Right hindlimb (tissue), 1 donor: ENCODE measurements at regions not wholly inside any gene's neighbourhood (a gene's known extent, or its start where the extent isn't known, plus 50 kb on each side); places are given as distances from the start of the nearest gene placed in this dataset.

Experiments
- DNase-seq: peaks from one replicate; pipeline ENCODE4 v3.0.0-alpha.2; 2018

DNA sequence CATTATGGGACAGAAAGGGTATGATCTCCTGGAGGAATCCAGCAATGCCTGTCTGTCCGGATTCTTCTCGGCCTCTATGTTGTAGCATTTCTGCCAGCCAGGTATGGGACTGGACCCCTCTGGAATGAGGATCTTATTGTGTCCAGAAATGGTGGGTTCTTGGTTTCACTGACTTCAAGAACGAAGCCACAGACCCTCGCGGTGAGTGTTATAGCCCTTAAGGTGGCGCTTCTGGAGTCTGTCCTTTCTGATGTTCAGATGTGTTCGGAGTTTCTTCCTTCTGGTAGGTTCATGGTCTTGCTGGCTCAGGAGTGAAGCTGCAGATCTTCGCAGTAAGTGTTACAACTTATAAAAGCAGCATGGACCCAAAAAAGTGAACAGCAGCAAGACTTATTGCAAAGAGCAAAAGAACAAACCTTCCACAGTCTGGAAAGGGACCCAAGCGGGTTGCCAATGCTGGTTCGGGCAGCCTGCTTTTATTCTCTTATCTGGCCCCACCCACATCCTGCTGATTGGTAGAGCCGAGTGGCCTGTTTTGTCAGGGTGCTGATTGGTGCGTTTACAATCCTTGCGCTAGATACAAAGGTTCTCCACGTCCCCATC, 62.3 kb upstream of the IER3 start:
- DNase-seq: no peak

DNA sequence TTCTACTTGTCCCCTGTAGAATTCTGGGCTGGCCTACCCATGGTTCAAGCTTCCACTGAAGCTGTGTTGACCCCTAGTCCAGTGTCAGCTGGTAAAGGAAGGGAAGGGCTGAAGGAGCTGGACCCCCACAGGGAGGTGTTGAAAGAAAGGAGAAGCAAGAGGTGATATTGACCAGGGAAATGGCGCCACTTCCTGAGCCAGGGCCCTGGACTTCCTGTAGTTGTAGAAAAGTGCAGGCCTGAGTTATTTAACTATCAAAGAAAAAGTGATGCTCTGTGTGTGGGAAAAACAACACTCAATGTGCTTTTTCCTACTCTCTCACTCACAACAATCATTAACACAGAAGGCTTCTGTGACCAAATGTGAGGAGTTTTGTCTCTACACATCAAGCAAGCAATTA, 60.0 kb upstream of the IER3 start:
- DNase-seq: no peak

DNA sequence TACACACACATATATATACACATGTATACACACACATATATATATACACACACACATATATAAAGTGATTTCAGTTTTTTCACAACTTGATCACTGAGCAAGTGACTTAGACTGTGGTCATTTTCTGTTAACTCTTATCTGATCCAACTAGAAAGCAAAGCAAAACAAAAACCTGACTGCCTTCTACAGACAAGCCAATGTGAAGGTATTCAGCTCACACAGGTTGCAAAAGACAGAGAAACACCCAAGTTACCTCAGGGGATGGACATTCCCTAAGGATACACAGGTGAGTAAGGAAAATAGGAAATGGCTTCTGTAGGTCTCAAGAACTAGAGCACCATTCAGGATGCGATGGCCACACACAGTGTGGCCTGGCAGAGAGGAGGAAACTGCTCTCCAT, 58.4 kb upstream of the IER3 start:
- no peak for DNase-seq

DNA sequence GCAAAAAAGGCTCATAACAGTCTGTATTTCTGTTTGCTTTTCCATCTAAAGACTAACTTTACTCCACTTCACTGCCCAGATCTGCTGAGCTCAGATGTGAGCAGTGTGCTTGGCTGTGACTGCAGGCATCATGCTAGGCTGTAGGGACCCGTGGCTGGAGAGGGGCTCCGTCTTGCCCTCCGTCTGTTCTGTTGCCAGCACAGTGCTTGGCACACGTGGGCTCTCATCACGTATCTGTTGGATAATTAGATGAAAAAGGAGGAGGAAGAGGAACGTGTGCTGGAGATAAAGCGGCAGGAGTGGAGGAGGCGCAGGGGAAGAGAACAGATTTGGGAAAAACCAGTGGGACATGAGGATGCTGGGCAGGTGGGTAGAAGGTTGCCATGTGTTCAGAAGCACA, 57.6 kb upstream of the IER3 start:
- DNase-seq: no peak

DNA sequence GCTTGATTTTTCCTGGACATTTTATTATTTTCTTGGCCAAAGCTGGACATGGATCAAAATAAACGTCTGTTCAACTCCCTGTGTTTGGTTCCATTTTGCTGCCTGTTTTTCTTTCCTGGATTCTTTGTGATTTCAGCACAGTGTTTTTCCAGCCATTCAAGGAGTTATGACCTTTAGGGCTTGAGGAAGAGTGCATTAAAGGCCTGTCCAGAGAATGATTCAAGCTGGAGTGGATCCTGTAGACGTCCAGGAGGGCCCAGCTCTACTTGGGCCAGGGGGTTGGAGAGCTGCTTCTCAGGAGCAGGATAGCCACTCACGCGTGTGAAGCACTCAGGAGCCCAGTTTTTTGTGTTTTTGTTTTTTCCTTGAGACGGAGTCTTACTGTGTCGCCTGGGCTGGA, 56.5 kb upstream of the IER3 start:
- DNase-seq: no peak

DNA sequence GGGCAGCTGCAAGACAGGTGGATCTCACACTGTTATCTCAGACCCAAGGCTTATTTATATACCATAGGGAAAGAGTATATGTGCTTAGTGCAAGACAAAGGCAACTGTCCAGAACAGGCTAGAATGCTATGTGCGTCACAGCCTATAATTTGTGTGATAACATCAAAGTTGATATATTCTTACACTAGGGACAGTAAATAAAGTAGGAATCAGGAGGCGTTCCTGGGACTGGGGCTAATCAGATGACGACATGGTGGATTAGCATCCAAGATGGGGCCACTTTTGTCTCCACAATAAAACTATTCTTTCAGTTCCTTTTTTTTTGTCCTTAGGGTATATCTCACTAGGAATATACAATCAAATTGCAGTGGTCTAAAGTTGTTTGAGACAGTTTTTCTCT, 54.9 kb upstream of the IER3 start:
- peak; percentile 48 for DNase-seq

DNA sequence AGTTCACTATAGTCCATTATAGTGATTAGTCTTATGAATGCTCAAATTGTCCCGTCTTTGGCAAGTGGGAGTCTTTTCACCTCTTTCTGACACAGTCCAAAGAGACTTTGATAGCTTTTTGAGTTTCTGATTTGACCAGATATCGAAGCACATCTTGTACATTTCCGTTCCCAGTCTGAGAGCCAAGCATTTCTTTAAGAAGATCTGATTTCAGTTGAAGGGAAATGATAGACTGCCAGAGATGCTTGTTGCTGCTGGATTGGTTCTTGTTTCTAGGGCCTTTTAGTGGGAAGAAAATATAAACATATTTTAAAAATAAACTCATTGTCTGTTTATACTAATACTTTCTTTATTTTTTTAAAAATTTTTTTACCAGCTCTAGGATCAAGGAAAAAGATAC, 54.1 kb upstream of the IER3 start:
- DNase-seq: no peak

DNA sequence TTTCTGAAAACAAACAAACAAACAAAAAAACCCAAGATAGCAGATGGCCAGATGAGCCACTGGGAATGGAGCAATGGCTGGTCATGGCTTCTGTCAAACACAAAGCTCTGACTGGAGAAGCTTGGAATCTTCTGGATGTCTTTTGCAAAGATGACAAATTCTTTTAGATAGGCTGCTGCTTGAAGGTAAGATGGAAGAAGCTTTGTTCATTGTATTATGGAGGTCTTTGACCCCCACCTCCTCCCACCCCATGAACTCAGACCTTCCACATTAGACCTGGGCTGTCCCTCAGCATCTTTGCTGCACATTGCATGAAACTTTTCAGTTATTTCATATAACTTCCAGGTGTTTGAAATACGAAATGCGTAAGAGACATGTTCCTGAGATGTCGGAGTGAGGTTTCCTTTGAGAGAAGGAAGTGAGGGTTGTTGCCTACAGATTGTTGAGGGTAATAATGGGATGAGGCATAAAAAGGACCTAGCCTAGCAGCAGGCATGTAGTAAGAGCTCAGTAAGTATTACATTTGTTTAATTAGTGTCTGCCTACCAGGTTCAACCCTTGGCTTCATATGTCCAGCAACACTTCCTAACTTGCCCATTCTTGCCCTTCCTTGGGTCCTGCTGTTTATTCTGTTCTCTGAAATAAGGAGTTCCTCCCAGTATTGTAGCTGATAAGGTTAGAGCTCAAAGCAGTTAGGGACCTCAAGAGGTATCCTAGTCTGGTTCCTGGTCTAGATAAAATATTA, 51.4 kb upstream of the IER3 start:
- DNase-seq: no peak
